Adipose tissue (tissue), 3 donors: ENCODE measurements at regions not wholly inside any gene's neighbourhood (a gene's known extent, or its start where the extent isn't known, plus 50 kb on each side); places are given as distances from the start of the nearest gene placed in this dataset.
"Not testable (repeated sequence)": the region's sequence is repeated elsewhere in the genome, so short reads cannot be mapped to it uniquely, and the experiment has no call there.

Experiments used
- H3K27ac ChIP-seq: one replicate; pipeline ENCODE4 v1.5.1; 2013; ENCODE audit warnings: low read depth, low read length
- WGBS, 3 donors: extraction: QIAGEN DNeasy Blood & Tissue Kit; methylation state at CpG; one replicate each; pipeline ENCODE4 v1.1.7; 2013; 5-methylcytosine and 5-hydroxymethylcytosine counted together
- donor health status: healthy with polysubstance abuse.
- donor health status: Bipolar disorder and iron deficiency.
- donor health status: healthy.

- no peak overlapping the region for H3K27ac ChIP-seq
These were observed 935.2 kb downstream of the PCDH7 start for GRCh38 chr4:31655328-31655727.

DNA sequence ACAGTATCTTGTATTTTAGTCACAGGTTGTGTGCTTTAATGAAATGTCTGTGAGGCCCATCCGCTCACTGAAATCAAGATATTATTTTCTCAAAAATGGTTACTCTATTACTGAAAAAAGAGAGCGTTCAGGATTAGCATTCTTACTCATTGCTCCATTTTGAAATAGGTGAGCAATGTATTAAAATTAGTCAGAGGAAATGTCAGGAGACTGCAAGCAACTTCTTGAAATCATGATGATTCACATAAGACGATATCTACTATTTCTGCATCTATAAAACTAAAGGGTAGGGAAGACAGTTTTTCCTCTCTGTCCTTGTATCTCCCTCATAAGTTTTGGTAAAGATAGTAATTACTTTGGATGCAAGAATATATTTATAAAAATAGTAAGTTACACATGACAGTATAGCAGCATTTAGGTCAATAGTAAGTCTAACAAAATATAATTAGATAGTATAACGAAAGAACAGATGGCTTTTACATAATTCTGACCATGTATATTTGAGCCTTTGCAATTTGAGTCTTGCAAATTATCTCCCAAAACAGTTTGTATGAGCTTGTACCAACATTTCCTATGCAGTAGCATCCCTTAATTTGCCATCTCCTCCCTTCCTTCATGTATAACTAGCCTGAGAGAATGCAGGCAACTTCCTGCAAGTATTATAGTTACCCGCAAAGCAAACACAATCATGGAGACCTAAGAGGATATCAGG lies 937.8 kb downstream of the PCDH7 start:
- no peak overlapping the region for H3K27ac ChIP-seq
- 85 to 88% (median 87%) methylated on average over 5 of the region's 5 CpGs for WGBS, 3 donors

- 29 to 47% (median 41%) methylated on average over 1 of the region's 1 CpG for WGBS, 3 donors
- H3K27ac ChIP-seq: no peak overlapping the region
These were observed 940.7 kb downstream of the PCDH7 start for GRCh38 chr4:31660916-31661315.

DNA sequence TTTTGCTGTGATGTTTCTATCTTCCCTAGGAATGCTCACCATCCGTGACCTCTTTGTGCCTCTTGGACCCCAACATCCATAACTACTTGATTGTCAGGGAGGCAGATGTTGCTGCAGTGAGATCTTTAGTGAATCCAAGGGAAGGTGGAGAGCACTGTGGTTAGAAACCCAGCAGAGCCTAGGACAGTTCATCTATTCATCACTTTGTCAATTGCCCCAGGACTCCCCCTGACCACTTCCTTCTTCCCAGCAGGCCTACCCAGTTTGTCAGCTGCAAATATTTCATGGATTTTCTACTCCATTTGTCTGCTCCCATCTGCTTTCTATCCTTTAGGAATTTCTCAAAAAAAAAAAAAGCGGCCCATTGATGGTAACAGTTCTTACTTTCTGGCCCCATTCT lies 942.8 kb downstream of the PCDH7 start:
- no peak overlapping the region for H3K27ac ChIP-seq
- WGBS, 3 donors: 87 to 99% (median 92%) methylated on average over 2 of the region's 2 CpGs

DNA sequence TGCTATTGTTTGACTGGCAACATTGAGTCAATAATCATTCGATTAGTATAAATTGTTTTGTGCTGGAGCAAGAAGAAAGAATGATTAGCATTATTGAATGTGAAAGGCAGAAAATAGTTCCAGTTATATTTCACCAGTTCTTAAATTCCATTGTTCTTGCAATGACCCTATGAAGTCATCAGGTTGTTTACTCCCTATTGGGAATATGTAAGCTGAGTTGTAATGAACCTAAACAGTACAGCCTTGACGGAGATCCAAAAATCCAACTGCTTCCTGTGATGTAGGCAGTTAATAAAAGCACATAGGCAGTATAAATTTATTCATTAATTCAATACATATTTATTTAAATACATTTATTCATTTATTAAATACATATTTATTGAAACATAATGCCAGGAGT lies 947.5 kb downstream of the PCDH7 start:
- 53 to 71% (median 69%) methylated on average over 2 of the region's 2 CpGs for WGBS, 3 donors
- no peak overlapping the region for H3K27ac ChIP-seq

- 63 to 79% (median 63%) methylated on average over 1 of the region's 1 CpG for WGBS, 3 donors
- no peak overlapping the region for H3K27ac ChIP-seq
These were observed 954.3 kb downstream of the PCDH7 start for GRCh38 chr4:31674313-31674947.

GRCh38 chr4:31678356-31678755 lies 958.2 kb downstream of the PCDH7 start:
- WGBS, 3 donors: 35 to 66% (median 53%) methylated on average over 1 of the region's 1 CpG
- H3K27ac ChIP-seq: no peak overlapping the region

GRCh38 chr4:31682796-31683195 lies 962.6 kb downstream of the PCDH7 start:
- no peak overlapping the region for H3K27ac ChIP-seq
- 54 to 63% (median 58%) methylated on average over 3 of the region's 3 CpGs for WGBS, 3 donors

- no peak overlapping the region for H3K27ac ChIP-seq
- WGBS, 3 donors: 41 to 63% (median 57%) methylated on average over 3 of the region's 3 CpGs
These were observed 967.7 kb downstream of the PCDH7 start for GRCh38 chr4:31687717-31688342.

DNA sequence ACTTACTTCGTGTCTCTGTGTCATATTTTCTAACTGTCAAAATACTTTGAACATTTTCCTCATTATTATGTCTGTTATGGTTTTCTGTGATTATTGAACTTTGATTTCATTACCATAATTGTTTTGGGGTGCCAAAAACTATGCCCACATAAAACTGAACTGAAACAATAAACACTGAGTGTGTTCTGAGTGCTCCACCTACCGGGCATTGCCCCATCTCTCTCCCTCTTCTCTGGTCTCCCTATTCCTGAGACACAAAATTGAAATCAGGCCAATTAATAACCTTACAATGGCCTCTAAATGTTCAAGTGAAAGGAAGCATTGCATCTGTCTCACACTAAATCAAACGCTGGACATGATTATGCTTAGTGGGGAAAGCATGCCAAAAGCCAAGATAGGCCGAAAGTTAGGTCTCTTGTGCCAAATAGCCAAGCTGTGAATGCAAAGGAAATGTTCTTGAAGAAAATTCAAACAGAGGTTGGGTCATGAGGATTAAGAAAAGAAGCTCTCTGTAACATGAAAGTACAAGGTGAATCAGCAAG lies 972.3 kb downstream of the PCDH7 start:
- WGBS, 3 donors: 52 to 59% (median 58%) methylated on average over 4 of the region's 4 CpGs
- no peak overlapping the region for H3K27ac ChIP-seq

GRCh38 chr4:31701256-31701655 lies 981.1 kb downstream of the PCDH7 start:
- H3K27ac ChIP-seq: no peak overlapping the region
- WGBS, 3 donors: 94 to 96% (median 95%) methylated on average over 16 of the region's 16 CpGs

- 46 to 64% (median 61%) methylated on average over 2 of the region's 2 CpGs for WGBS, 3 donors
These were observed 982.2 kb downstream of the PCDH7 start for GRCh38 chr4:31702326-31702725.

DNA sequence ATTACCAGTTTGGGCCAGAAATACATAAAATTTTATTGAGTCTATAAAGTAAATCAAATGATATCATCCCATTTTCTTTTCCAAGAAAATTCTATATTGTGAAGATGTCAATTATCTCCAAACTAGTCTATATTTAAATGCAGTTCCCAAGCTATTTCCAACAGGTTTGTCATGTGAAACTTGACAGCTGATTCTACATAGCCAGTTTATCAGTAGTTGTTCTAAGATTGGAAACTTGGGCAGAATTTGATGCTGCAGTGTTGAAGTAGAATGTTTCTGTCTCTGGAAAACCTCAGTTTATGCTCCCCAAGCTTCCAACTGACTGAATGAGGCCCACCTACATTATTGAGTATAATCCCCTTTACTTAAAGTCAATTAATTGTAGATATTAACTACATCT lies 994.1 kb downstream of the PCDH7 start:
- H3K27ac ChIP-seq: no peak overlapping the region

More at GRCh38 chr4:31702326-31702725, 982.2 kb downstream of the PCDH7 start:
- H3K27ac ChIP-seq: no peak overlapping the region

DNA sequence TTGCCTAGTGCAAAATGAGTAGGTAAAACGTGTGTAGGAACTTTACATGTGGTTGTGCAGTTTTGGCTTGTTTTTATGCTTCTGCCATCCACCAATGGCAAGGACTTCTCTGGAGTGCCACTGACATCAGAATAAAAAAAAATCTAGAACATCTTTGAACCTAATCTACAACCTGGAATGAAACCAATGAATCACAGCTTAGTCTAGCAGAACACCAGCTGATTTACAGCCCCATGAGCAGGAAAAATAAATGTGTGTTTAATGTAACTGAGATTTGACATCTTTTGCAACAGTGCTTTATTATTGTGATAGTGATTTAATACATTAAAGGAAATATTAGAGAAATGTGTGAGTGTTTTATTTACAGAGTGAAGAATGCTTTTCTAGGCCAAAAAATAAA lies 995.1 kb downstream of the PCDH7 start:
- 36 to 63% (median 52%) methylated on average over 1 of the region's 1 CpG for WGBS, 3 donors
- H3K27ac ChIP-seq: no peak overlapping the region

DNA sequence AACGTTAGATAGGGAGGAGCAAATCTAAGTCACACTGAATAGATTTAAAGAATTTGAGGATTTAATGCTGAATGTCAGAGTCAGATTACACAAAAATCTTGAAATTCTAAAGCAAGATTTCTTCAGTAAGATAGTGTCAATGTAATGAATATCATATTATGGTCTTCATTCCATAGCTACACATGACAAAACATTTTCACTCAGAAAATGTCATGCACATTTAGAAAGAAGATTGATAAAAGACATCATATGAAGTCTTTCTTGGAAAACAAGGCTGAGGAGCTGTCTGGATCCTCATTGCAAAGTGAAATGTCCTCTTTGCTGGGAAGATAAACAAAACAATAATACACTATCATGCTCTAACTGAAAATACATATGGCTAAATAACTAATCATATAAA lies 1006.9 kb downstream of the PCDH7 start:
- 31 to 58% (median 39%) methylated on average over 1 of the region's 1 CpG for WGBS, 3 donors
- H3K27ac ChIP-seq: no peak overlapping the region

DNA sequence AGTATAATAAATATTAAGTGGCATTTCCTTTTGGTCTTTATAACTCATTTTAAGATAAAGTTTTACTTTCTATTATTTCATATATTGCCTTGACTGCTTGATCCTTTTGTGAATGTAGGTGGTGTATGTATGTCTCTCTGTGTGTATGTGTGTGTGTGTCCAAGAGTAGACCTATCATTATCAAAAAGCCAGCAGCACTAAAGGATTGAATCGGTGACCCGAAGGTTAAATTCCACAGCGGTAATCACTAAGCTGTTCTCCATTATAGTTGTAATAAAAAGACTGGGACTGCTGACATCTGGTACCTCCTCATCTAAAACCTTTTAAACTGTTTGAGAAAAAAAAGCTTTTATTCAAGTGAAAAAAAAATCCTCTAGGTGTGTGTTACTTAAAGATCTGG lies 1014.8 kb downstream of the PCDH7 start:
- 65 to 76% (median 70%) methylated on average over 3 of the region's 3 CpGs for WGBS, 3 donors
- no peak overlapping the region for H3K27ac ChIP-seq

GRCh38 chr4:31737419-31737818 lies 1017.2 kb downstream of the PCDH7 start:
- no peak overlapping the region for H3K27ac ChIP-seq
- 40 to 75% (median 52%) methylated on average over 3 of the region's 3 CpGs for WGBS, 3 donors

DNA sequence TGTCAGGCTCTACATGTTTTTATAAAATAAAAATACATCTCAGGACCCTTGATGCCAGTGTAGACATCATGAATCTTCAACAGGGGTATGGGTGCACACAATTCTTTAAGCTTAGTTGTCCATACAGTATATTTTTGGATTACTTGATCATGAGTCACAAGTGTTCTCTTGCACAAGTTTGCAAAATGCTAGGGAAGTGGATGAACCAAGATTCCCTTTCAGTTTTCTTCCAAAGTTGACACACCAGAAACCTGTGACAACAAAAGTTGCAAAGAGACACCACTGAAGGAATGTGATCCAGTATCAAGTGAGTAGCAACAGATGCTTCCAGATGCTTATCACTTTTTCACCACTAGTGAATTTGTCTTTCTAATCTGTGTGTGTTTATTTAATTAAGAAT lies 1021.2 kb downstream of the PCDH7 start:
- no peak overlapping the region for H3K27ac ChIP-seq

GRCh38 chr4:31748382-31748781 lies 1028.2 kb downstream of the PCDH7 start:
- WGBS, 3 donors: 87 to 93% (median 90%) methylated on average over 3 of the region's 3 CpGs
- H3K27ac ChIP-seq: no peak overlapping the region

GRCh38 chr4:31750581-31750980 lies 1030.4 kb downstream of the PCDH7 start:
- 89 to 94% (median 92%) methylated on average over 2 of the region's 2 CpGs for WGBS, 3 donors
- not testable (repeated sequence) for H3K27ac ChIP-seq
